Neural progenitor cell (in vitro differentiated cells): ENCODE measurements at regions not wholly inside any gene's neighbourhood (a gene's known extent, or its start where the extent isn't known, plus 50 kb on each side); places are given as distances from the start of the nearest gene placed in this dataset.

Source experiments
- DNase-seq: peaks from one replicate; pipeline ENCODE4 v3.0.0-alpha.2; 2016; ENCODE audit warnings: low spot score
- H2AFZ ChIP-seq: fragments of 200-600 bp; sonication (generic); replicated peaks from 2 replicates; pipeline ENCODE4 v1.6.1; 2016; ENCODE audit warnings: antibody characterized with exemption
- H3F3A ChIP-seq: fragments of 200-600 bp; sonication (generic); 2 replicates; pipeline ENCODE4 v1.6.1; 2016; ENCODE audit warnings: antibody characterized with exemption, low read depth
- H3K27ac ChIP-seq: fragments of 200-600 bp; sonication (generic); 2 replicates; pipeline ENCODE4 v1.5.1; 2016; ENCODE audit warnings: mild to moderate bottlenecking
- H3K27me3 ChIP-seq: fragments of 200-600 bp; sonication (generic); 2 replicates; pipeline ENCODE4 v1.6.1; 2016; ENCODE audit warnings: mild to moderate bottlenecking, moderate library complexity
- H3K36me3 ChIP-seq: fragments of 200-600 bp; sonication (generic); 2 replicates; pipeline ENCODE4 v1.5.1; 2016
- H3K4me1 ChIP-seq: fragments of 200-600 bp; sonication (generic); 2 replicates; pipeline ENCODE4 v1.6.1; 2016; ENCODE audit warnings: mixed run types
- H3K4me2 ChIP-seq: fragments of 200-600 bp; sonication (generic); 2 replicates; pipeline ENCODE4 v1.6.1; 2016
- H3K4me3 ChIP-seq: fragments of 200-600 bp; sonication (generic); 2 replicates; pipeline ENCODE4 v1.5.1; 2016
- H3K79me2 ChIP-seq: fragments of 200-600 bp; sonication (generic); 2 replicates; pipeline ENCODE4 v1.6.1; 2016; ENCODE audit warnings: low read depth
- H3K9ac ChIP-seq: fragments of 200-600 bp; sonication (generic); 2 replicates; pipeline ENCODE4 v1.6.1; 2016
- H3K9me3 ChIP-seq: fragments of 200-600 bp; sonication (generic); 2 replicates; pipeline ENCODE4 v1.5.1; 2016; ENCODE audit warnings: low read depth
- H4K20me1 ChIP-seq: fragments of 200-600 bp; sonication (generic); 2 replicates; pipeline ENCODE4 v1.6.1; 2016; ENCODE audit warnings: low read depth
- H3K27ac Mint-ChIP-seq: 3 replicates; pipeline ENCODE4 v1.8.0; 2021; ENCODE audit warnings: mixed read lengths
- H3K27me3 Mint-ChIP-seq: 2 replicates; pipeline ENCODE4 v1.8.0; 2022; ENCODE audit warnings: low read depth, mild to moderate bottlenecking, inconsistent platforms, moderate library complexity, mixed read lengths; ENCODE audit not compliant: insufficient read depth
- H3K36me3 Mint-ChIP-seq: 3 replicates; pipeline ENCODE4 v1.8.0; 2021; ENCODE audit warnings: mixed read lengths
- H3K4me1 Mint-ChIP-seq: 3 replicates; pipeline ENCODE4 v1.8.0; 2021; ENCODE audit warnings: mixed read lengths
- H3K4me3 Mint-ChIP-seq: 3 replicates; pipeline ENCODE4 v1.8.0; 2021; ENCODE audit warnings: mild to moderate bottlenecking, moderate library complexity, mixed read lengths
- H3K9me3 Mint-ChIP-seq: 3 replicates; pipeline ENCODE4 v1.8.0; 2020; ENCODE audit warnings: mixed read lengths
- CTCF ChIP-seq: fragments of 200-600 bp; sonication (generic); IDR thresholded peaks from 2 replicates; pipeline ENCODE4 v1.5.1; 2017; ENCODE audit warnings: antibody characterized with exemption, mild to moderate bottlenecking
- EZH2 ChIP-seq: fragments of 200-600 bp; sonication (generic); IDR thresholded peaks from 2 replicates; pipeline ENCODE4 v1.6.1; 2017; ENCODE audit warnings: antibody characterized with exemption, mild to moderate bottlenecking, moderate library complexity
- EZH2phosphoT487 ChIP-seq: fragments of 200-600 bp; sonication (generic); IDR thresholded peaks from 2 replicates; pipeline ENCODE4 v1.6.1; 2017; ENCODE audit warnings: antibody characterized with exemption

GRCh38 chr18:14940735-14941134, 192.8 kb downstream of the ANKRD30B start:
- H3K27ac ChIP-seq, result no peak overlapping the region
- no peaks in the 10 kb centered on the region for H3K79me2 ChIP-seq
- H3K4me1 ChIP-seq, result no peaks in the 10 kb centered on the region
- H3K9me3 ChIP-seq, result peaks cover 6% of the 10 kb centered on the region
- no peak overlapping the region for H3K9ac ChIP-seq
- no peak overlapping the region for H2AFZ ChIP-seq
- TF ChIP-seq EZH2 (no peak), EZH2phosphoT487 (no peak), CTCF (no peak)
- H3K4me3 ChIP-seq, result no peak overlapping the region
- Mint-ChIP-seq H3K27me3 (peaks cover 3% of the 10 kb centered on the region), H3K9me3 (peaks cover 44% of the 10 kb centered on the region), H3K36me3 (no peaks in the 10 kb centered on the region), H3K4me3 (no peak overlapping the region), H3K4me1 (no peaks in the 10 kb centered on the region), H3K27ac (no peak overlapping the region)
- no peaks in the 10 kb centered on the region for H3K36me3 ChIP-seq
- no peaks in the 10 kb centered on the region for H3K27me3 ChIP-seq
- no peak overlapping the region for H3K4me2 ChIP-seq
- DNase-seq, result no peak
- no peaks in the 10 kb centered on the region for H3F3A ChIP-seq
- H4K20me1 ChIP-seq, result no peaks in the 10 kb centered on the region

GRCh38 chr18:14941256-14941655, 193.3 kb downstream of the ANKRD30B start:
- H3K9me3 Mint-ChIP-seq, result peaks cover 44% of the 10 kb centered on the region
- Histone ChIP-seq H3K4me2 (no peak overlapping the region), H3K27ac (no peak overlapping the region), H3F3A (no peaks in the 10 kb centered on the region), H3K79me2 (no peaks in the 10 kb centered on the region), H3K4me1 (no peaks in the 10 kb centered on the region), H3K9ac (no peak overlapping the region), H3K36me3 (no peaks in the 10 kb centered on the region), H4K20me1 (no peaks in the 10 kb centered on the region), H3K4me3 (no peak overlapping the region), H3K9me3 (peaks cover 6% of the 10 kb centered on the region), H2AFZ (no peak overlapping the region), H3K27me3 (no peaks in the 10 kb centered on the region)
- TF ChIP-seq EZH2, result no peak
- TF ChIP-seq CTCF, result no peak
- TF ChIP-seq EZH2phosphoT487, result no peak
- no peaks in the 10 kb centered on the region for H3K36me3 Mint-ChIP-seq
- H3K27ac Mint-ChIP-seq, result no peak overlapping the region
- DNase-seq, result no peak
- H3K27me3 Mint-ChIP-seq, result peaks cover 3% of the 10 kb centered on the region
- H3K4me1 Mint-ChIP-seq, result no peaks in the 10 kb centered on the region
- H3K4me3 Mint-ChIP-seq, result no peak overlapping the region

GRCh38 chr18:14941792-14942191, 193.8 kb downstream of the ANKRD30B start:
- DNase-seq, result no peak
- no peaks in the 10 kb centered on the region for H3K36me3 ChIP-seq
- no peaks in the 10 kb centered on the region for H3K4me1 Mint-ChIP-seq
- no peak overlapping the region for H3K4me3 ChIP-seq
- no peak overlapping the region for H3K4me2 ChIP-seq
- H3K27ac Mint-ChIP-seq, result no peak overlapping the region
- no peaks in the 10 kb centered on the region for H3K27me3 ChIP-seq
- H3K4me1 ChIP-seq, result no peaks in the 10 kb centered on the region
- peaks cover 3% of the 10 kb centered on the region for H3K27me3 Mint-ChIP-seq
- no peaks in the 10 kb centered on the region for H3F3A ChIP-seq
- peaks cover 6% of the 10 kb centered on the region for H3K9me3 ChIP-seq
- TF ChIP-seq CTCF (no peak), EZH2 (no peak), EZH2phosphoT487 (no peak)
- no peaks in the 10 kb centered on the region for H3K36me3 Mint-ChIP-seq
- no peak overlapping the region for H3K9ac ChIP-seq
- H4K20me1 ChIP-seq, result no peaks in the 10 kb centered on the region
- no peaks in the 10 kb centered on the region for H3K79me2 ChIP-seq
- H2AFZ ChIP-seq, result no peak overlapping the region
- no peak overlapping the region for H3K4me3 Mint-ChIP-seq
- H3K9me3 Mint-ChIP-seq, result peaks cover 45% of the 10 kb centered on the region
- H3K27ac ChIP-seq, result no peak overlapping the region

GRCh38 chr18:14942275-14942674, 194.3 kb downstream of the ANKRD30B start:
- Histone ChIP-seq H3K9me3 (peaks cover 6% of the 10 kb centered on the region), H3K79me2 (no peaks in the 10 kb centered on the region), H4K20me1 (no peaks in the 10 kb centered on the region), H3K4me2 (no peak overlapping the region), H3K4me1 (no peaks in the 10 kb centered on the region), H3K9ac (no peak overlapping the region), H3K27me3 (no peaks in the 10 kb centered on the region), H2AFZ (no peak overlapping the region), H3K27ac (no peak overlapping the region), H3K4me3 (no peak overlapping the region), H3K36me3 (no peaks in the 10 kb centered on the region), H3F3A (no peaks in the 10 kb centered on the region)
- no peak overlapping the region for H3K27ac Mint-ChIP-seq
- H3K36me3 Mint-ChIP-seq, result no peaks in the 10 kb centered on the region
- DNase-seq, result no peak
- no peak overlapping the region for H3K4me3 Mint-ChIP-seq
- H3K27me3 Mint-ChIP-seq, result peaks cover 3% of the 10 kb centered on the region
- TF ChIP-seq EZH2phosphoT487 (no peak), CTCF (no peak), EZH2 (no peak)
- peaks cover 46% of the 10 kb centered on the region for H3K9me3 Mint-ChIP-seq
- H3K4me1 Mint-ChIP-seq, result no peaks in the 10 kb centered on the region
